ENCODE measurements at regions not wholly inside any gene's neighbourhood (a gene's known extent, or its start where the extent isn't known, plus 50 kb on each side); places are given as distances from the start of the nearest gene placed in this dataset.

DNA sequence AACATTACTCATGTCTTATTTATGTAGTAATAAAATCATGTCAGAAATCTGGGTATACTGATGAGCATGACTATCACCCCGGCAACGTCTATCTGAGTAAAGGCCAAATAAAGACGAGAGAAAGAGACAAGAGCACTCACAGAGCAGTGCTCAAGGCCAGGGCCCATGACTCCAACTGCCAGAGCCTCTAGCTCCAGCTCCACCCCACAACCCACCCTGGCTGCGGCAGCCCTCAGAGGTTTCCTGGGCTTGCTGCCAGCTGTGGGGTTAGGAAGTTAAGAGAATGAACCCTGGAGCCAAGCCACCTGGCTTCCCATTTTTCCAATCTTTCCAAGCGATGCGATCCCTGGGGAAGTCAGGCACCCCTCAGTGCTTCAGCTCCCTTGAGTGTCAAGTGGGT lies 92.0 kb upstream of the PAX1 start:
- Histone ChIP-seq H3K4me1 (peaks cover 3% of the 10 kb centered on the region), H3K4me3 (ENCODE audit: low read depth, low read length) (no peak overlapping the region), H3K27me3 (ENCODE audit: control insufficient read depth, insufficient read depth, low read length) (no peaks in the 10 kb centered on the region), H3K27ac (no peak overlapping the region), H2AFZ (no peak overlapping the region), H3K4me2 (ENCODE audit: low read length) (no peak overlapping the region), H3K9me3 (ENCODE audit: control insufficient read depth, low read length) (no peaks in the 10 kb centered on the region), H3K9ac (no peak overlapping the region), H3K36me3 (ENCODE audit: control insufficient read depth, insufficient read depth, low read length) (no peaks in the 10 kb centered on the region), H3K79me2 (no peaks in the 10 kb centered on the region)
- TF ChIP-seq, protein P1, sequence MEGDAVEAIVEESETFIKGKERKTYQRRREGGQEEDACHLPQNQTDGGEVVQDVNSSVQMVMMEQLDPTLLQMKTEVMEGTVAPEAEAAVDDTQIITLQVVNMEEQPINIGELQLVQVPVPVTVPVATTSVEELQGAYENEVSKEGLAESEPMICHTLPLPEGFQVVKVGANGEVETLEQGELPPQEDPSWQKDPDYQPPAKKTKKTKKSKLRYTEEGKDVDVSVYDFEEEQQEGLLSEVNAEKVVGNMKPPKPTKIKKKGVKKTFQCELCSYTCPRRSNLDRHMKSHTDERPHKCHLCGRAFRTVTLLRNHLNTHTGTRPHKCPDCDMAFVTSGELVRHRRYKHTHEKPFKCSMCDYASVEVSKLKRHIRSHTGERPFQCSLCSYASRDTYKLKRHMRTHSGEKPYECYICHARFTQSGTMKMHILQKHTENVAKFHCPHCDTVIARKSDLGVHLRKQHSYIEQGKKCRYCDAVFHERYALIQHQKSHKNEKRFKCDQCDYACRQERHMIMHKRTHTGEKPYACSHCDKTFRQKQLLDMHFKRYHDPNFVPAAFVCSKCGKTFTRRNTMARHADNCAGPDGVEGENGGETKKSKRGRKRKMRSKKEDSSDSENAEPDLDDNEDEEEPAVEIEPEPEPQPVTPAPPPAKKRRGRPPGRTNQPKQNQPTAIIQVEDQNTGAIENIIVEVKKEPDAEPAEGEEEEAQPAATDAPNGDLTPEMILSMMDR (IDR thresholded peaks at IDR 0.05), result no peak

DNA sequence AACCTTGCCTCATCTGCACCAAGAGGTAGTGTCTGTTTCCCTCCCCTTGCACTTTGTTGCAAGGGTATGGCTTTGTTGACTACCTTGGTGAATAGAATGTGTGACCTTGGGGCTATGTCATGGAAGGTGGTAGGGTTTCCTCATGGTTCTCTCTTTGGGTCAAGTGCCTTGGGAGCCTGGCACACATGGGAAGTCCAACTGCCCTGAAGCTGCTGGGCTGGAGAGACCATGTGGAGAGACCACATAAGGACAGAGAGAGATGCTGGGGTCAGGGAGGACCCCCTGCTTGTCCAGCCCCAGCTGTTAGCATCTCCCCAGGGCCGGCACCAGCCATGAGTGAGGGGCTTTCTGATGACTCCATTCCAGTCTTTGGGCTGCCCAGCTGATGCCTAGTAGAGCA lies 95.5 kb upstream of the PAX1 start:
- Histone ChIP-seq H3K36me3 (ENCODE audit: control insufficient read depth, insufficient read depth, low read length) (no peaks in the 10 kb centered on the region), H3K4me3 (ENCODE audit: low read depth, low read length) (no peak overlapping the region), H3K79me2 (no peaks in the 10 kb centered on the region), H3K27ac (no peak overlapping the region), H2AFZ (no peak overlapping the region), H3K4me2 (ENCODE audit: low read length) (no peak overlapping the region), H3K4me1 (peaks cover 3% of the 10 kb centered on the region), H3K9me3 (ENCODE audit: control insufficient read depth, low read length) (no peaks in the 10 kb centered on the region), H3K9ac (no peak overlapping the region), H3K27me3 (ENCODE audit: control insufficient read depth, insufficient read depth, low read length) (no peaks in the 10 kb centered on the region)
- TF ChIP-seq, protein P1 (IDR thresholded peaks at IDR 0.05), result no peak

DNA sequence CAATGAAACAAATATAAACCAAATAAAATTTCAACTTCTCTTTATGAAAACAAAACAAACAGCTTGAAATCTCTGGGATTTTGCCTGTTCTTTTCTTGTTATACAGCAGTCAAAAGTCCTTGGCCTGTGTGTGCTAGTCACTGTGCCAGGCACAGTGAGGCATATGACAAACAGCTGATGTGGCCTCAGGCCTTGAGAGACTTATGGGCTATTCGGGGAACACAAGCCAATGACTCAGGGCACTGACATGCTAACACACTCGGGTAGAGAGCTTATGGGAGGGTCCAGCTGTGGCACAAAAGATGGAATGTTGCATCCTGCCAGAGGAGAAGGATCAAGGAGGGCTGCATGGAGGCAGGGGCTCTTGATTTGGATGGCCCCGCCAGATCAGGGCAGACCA lies 95.4 kb upstream of the NKX2-2 start:
- Histone ChIP-seq H3K27ac (no peak overlapping the region), H3K4me3 (ENCODE audit: low read depth, low read length) (no peak overlapping the region), H3K4me1 (peaks cover 3% of the 10 kb centered on the region), H3K79me2 (no peaks in the 10 kb centered on the region), H3K36me3 (ENCODE audit: control insufficient read depth, insufficient read depth, low read length) (no peaks in the 10 kb centered on the region), H2AFZ (no peak overlapping the region), H3K27me3 (ENCODE audit: control insufficient read depth, insufficient read depth, low read length) (no peaks in the 10 kb centered on the region), H3K9ac (no peak overlapping the region), H3K9me3 (ENCODE audit: control insufficient read depth, low read length) (no peaks in the 10 kb centered on the region), H3K4me2 (ENCODE audit: low read length) (no peak overlapping the region)
- TF ChIP-seq, protein P1 (IDR thresholded peaks at IDR 0.05), result no peak

DNA sequence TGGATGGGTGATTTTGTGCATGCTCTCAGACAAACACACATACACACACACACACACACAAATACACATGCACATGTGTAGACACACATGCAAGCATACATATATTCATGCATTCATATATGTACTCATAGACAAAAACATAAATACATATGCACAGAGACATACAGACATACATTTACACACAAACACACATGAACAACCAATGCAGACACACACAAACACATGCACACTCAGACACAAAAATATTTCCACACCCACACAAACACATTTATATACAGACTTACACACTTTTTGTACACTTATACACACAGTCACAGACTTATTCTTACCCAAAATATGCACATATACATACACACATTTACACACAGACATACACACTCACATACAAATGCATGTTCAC lies 94.9 kb upstream of the NKX2-2 start:
- H3K9me3 ChIP-seq (ENCODE audit: control insufficient read depth, low read length), result no peaks in the 10 kb centered on the region
- H3K27ac ChIP-seq, result no peak overlapping the region
- peaks cover 3% of the 10 kb centered on the region for H3K4me1 ChIP-seq
- no peak overlapping the region for H3K4me2 ChIP-seq (ENCODE audit: low read length)
- TF ChIP-seq, protein P1 (IDR thresholded peaks at IDR 0.05), result no peak
- H3K4me3 ChIP-seq (ENCODE audit: low read depth, low read length), result no peak overlapping the region
- H3K79me2 ChIP-seq, result no peaks in the 10 kb centered on the region
- no peak overlapping the region for H2AFZ ChIP-seq
- no peaks in the 10 kb centered on the region for H3K36me3 ChIP-seq (ENCODE audit: control insufficient read depth, insufficient read depth, low read length)
- no peaks in the 10 kb centered on the region for H3K27me3 ChIP-seq (ENCODE audit: control insufficient read depth, insufficient read depth, low read length)
- H3K9ac ChIP-seq, result no peak overlapping the region

DNA sequence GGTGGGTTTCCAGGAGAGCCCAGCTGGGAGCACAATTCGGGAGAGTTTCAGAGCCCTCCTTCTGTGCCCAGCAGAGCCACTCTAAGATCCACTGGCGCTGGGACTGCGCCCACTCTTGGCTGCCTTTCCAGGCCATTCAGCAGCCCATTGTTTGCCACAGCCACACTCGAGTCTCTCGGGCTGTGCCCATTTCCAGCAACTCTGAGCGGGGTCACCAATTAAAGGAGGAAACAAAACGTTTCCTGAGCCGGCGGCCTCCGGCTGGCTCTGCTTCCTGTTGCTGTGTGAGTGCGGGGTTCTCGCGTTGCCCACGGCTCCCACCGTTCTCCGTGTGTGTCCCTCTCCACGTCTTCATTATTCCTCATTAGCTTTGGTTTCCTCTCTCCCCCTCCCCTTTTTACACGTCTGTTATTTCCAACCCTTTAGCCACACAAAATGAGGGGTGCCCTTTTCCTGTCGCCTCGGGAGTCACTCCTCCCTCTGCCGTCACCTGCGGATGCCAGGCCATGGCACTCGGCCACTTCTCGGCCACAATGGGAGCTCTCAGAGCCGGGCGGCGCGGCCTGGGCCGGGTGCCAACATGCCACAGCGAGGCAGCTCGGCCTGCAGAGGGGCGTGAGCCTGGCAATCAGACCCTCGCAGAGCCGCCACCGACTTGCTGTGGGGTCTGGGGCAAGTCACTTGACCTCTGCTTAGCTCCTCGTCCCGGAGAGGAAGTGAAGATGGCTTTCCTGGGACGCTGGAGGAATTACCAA lies 94.3 kb upstream of the NKX2-2 start:
- Histone ChIP-seq H3K4me3 (ENCODE audit: low read depth, low read length) (no peak overlapping the region), H2AFZ (no peak overlapping the region), H3K27ac (no peak overlapping the region), H3K9me3 (ENCODE audit: control insufficient read depth, low read length) (no peaks in the 10 kb centered on the region), H3K4me2 (ENCODE audit: low read length) (no peak overlapping the region), H3K4me1 (no peaks in the 10 kb centered on the region), H3K79me2 (no peaks in the 10 kb centered on the region), H3K27me3 (ENCODE audit: control insufficient read depth, insufficient read depth, low read length) (no peaks in the 10 kb centered on the region), H3K36me3 (ENCODE audit: control insufficient read depth, insufficient read depth, low read length) (no peaks in the 10 kb centered on the region), H3K9ac (no peak overlapping the region)
- TF ChIP-seq, protein P1 (IDR thresholded peaks at IDR 0.05), result no peak

Data from parathyroid adenoma (tissue), 2 donors.